ENCODE measurements at regions not wholly inside any gene's neighbourhood (a gene's known extent, or its start where the extent isn't known, plus 50 kb on each side); places are given as distances from the start of the nearest gene placed in this dataset.

DNA sequence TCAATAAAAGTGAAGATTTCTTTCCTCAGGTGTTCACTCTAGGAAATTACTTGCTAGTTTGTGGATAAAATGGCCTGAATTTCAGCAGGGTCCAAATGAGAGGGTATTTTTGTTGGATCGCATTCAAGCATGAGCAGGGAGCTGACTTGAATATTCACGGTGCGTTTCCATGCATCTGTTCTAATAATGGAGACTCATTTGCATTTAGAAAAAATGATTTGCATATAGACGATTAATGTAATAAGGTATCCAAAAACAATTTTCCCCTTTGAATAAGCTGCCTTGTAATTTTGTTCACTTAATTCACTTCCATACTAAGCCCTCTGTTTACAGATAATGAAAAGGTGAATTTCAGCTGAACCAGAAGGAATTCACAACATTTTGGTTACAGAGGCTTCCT lies 130.9 kb upstream of the AJAP1 start:
- TF ChIP-seq POLR2A (IDR thresholded peaks at IDR 0.05) = no peak
- TF ChIP-seq, protein P1, sequence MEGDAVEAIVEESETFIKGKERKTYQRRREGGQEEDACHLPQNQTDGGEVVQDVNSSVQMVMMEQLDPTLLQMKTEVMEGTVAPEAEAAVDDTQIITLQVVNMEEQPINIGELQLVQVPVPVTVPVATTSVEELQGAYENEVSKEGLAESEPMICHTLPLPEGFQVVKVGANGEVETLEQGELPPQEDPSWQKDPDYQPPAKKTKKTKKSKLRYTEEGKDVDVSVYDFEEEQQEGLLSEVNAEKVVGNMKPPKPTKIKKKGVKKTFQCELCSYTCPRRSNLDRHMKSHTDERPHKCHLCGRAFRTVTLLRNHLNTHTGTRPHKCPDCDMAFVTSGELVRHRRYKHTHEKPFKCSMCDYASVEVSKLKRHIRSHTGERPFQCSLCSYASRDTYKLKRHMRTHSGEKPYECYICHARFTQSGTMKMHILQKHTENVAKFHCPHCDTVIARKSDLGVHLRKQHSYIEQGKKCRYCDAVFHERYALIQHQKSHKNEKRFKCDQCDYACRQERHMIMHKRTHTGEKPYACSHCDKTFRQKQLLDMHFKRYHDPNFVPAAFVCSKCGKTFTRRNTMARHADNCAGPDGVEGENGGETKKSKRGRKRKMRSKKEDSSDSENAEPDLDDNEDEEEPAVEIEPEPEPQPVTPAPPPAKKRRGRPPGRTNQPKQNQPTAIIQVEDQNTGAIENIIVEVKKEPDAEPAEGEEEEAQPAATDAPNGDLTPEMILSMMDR (IDR thresholded peaks at IDR 0.05) = no peak
